ENCODE measurements at regions not wholly inside any gene's neighbourhood (a gene's known extent, or its start where the extent isn't known, plus 50 kb on each side); places are given as distances from the start of the nearest gene placed in this dataset.

DNA sequence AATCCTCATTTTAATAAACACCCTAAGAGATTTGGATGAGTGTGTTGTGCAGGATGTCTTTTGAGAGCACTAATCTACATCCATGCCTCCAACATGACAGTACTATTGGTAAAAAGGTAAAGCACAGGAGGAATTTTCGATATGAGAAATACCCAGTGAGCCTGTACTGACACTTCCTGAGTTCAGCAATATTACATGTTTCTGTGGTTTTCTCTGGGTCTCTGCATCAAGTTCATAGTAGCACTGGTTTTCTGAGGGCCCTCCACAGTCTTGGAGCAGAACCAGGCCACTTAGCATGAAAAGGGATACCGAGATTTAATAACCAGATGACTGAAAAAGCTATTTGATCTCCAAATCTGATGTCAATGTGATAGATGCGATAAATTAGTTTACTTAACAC, 524.1 kb downstream of the TMEM38B start:
- no peaks in the 10 kb centered on the region for H3K9me3 ChIP-seq (ENCODE audit: control insufficient read depth, low read depth, low read length)
- no peak overlapping the region for H2AK5ac ChIP-seq (ENCODE audit: insufficient read length, low read length)
- H3K18ac ChIP-seq (ENCODE audit: insufficient read length, low read depth, low read length) = no peak overlapping the region
- H4K8ac ChIP-seq (replicated peaks; ENCODE audit: insufficient read length, low read depth, low read length) = no peak overlapping the region
- H3K9ac ChIP-seq (ENCODE audit: extremely low read depth, insufficient read length, low read length) = no peak overlapping the region
- H3K4me1 ChIP-seq (ENCODE audit: insufficient read depth, low read length) = no peaks in the 10 kb centered on the region
- no peaks in the 10 kb centered on the region for H3K79me1 ChIP-seq (ENCODE audit: insufficient read depth, low read depth, low read length, poor library complexity, severe bottlenecking)
- H3K36me3 Mint-ChIP-seq (ENCODE audit: insufficient read depth in 1 of 3, low read depth in 3 of 3) = no peaks in the 10 kb centered on the region
- no peak overlapping the region for H3K4me2 ChIP-seq (ENCODE audit: insufficient read depth, insufficient read length, low read length)
- H2BK120ac ChIP-seq (ENCODE audit: low read depth, low read length, poor library complexity, severe bottlenecking) = no peak overlapping the region
- H4K91ac ChIP-seq (ENCODE audit: insufficient read length, low read depth, low read length) = no peak overlapping the region
- H3K79me2 ChIP-seq (ENCODE audit: insufficient read depth, low read length) = no peaks in the 10 kb centered on the region
- H2BK5ac ChIP-seq (ENCODE audit: insufficient read length, low read length) = no peak overlapping the region
- no peak overlapping the region for H3K4me3 Mint-ChIP-seq
- H3K23ac ChIP-seq (ENCODE audit: insufficient read length, low read depth, low read length) = no peak overlapping the region
- H2BK20ac ChIP-seq (ENCODE audit: low read depth, low read length, poor library complexity, severe bottlenecking) = no peak overlapping the region
- no peaks in the 10 kb centered on the region for H3K27me3 Mint-ChIP-seq (ENCODE audit: low read depth)
- H3K27ac ChIP-seq (ENCODE audit: insufficient read length, low read depth, low read length) = no peak overlapping the region
- no peak overlapping the region for H3T11ph ChIP-seq (ENCODE audit: low read length)
- no peak overlapping the region for H3K27ac Mint-ChIP-seq
- no peak overlapping the region for H2BK15ac ChIP-seq (ENCODE audit: low read depth, low read length)
- no peaks in the 10 kb centered on the region for H3K9me3 Mint-ChIP-seq
- no peak overlapping the region for H3K4ac ChIP-seq (ENCODE audit: low read depth, low read length)
- no peak overlapping the region for H2BK12ac ChIP-seq (ENCODE audit: insufficient read length, low read depth, low read length)
- H3K14ac ChIP-seq (ENCODE audit: insufficient read depth, low read length) = no peak overlapping the region
- no peak overlapping the region for H3K56ac ChIP-seq (ENCODE audit: insufficient read length, low read depth, low read length)
- H3K23me2 ChIP-seq (ENCODE audit: insufficient read length, low read depth, low read length, poor library complexity, severe bottlenecking) = no peaks in the 10 kb centered on the region
- H2AFZ ChIP-seq (ENCODE audit: low read length) = no peak overlapping the region
- H4K5ac ChIP-seq (ENCODE audit: insufficient read length, low read depth, low read length) = no peak overlapping the region
- H3K4me1 Mint-ChIP-seq = peaks cover 7 to 8% of the 10 kb centered on the region in 2 experiments; a peak in 3 of 4 replicates
- WGBS (ENCODE audit: extremely low coverage, insufficient read length, low lambda C conversion rate) = no CpG with 5 or more reads among the region's 3 CpGs
- TF ChIP-seq, protein P1, sequence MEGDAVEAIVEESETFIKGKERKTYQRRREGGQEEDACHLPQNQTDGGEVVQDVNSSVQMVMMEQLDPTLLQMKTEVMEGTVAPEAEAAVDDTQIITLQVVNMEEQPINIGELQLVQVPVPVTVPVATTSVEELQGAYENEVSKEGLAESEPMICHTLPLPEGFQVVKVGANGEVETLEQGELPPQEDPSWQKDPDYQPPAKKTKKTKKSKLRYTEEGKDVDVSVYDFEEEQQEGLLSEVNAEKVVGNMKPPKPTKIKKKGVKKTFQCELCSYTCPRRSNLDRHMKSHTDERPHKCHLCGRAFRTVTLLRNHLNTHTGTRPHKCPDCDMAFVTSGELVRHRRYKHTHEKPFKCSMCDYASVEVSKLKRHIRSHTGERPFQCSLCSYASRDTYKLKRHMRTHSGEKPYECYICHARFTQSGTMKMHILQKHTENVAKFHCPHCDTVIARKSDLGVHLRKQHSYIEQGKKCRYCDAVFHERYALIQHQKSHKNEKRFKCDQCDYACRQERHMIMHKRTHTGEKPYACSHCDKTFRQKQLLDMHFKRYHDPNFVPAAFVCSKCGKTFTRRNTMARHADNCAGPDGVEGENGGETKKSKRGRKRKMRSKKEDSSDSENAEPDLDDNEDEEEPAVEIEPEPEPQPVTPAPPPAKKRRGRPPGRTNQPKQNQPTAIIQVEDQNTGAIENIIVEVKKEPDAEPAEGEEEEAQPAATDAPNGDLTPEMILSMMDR (conservative IDR thresholded peaks at IDR 0.05) = no peak
- no peak for DNase-seq
- no peaks in the 10 kb centered on the region for H4K20me1 ChIP-seq (ENCODE audit: control insufficient read depth, insufficient read depth, insufficient read length)
- no peaks in the 10 kb centered on the region for H3K27me3 ChIP-seq (ENCODE audit: insufficient read depth, low read length)

All from H9 (cell line).